HCEC 1CT (cell line): ENCODE measurements at regions not wholly inside any gene's neighbourhood (a gene's known extent, or its start where the extent isn't known, plus 50 kb on each side); places are given as distances from the start of the nearest gene placed in this dataset.

ENCODE experiments used
- DNase-seq: peaks from one replicate; pipeline ENCODE4 v3.0.0-alpha.2; 2017

- DNase-seq, result no peak
Observed at GRCh38 chr2:65508225-65508624, 75.8 kb upstream of the SPRED2 start.

GRCh38 chr2:65507102-65508069, 75.0 kb upstream of the SPRED2 start:
- DNase-seq, result no peak

GRCh38 chr2:65504814-65505697, 72.7 kb upstream of the SPRED2 start:
- DNase-seq, result no peak

GRCh38 chr2:65504201-65504600, 71.8 kb upstream of the SPRED2 start:
- no peak for DNase-seq

GRCh38 chr2:65503746-65504145, 71.3 kb upstream of the SPRED2 start:
- DNase-seq, result no peak

GRCh38 chr2:65501836-65502235, 69.4 kb upstream of the SPRED2 start:
- no peak for DNase-seq

- no peak for DNase-seq
Observed at GRCh38 chr2:65501074-65501473, 68.7 kb upstream of the SPRED2 start.

- DNase-seq, result no peak
Observed at GRCh38 chr2:65500310-65501040, 68.1 kb upstream of the SPRED2 start.

- no peak for DNase-seq
Observed at GRCh38 chr2:65499216-65499615, 66.8 kb upstream of the SPRED2 start.

GRCh38 chr2:65498396-65498795, 66.0 kb upstream of the SPRED2 start:
- DNase-seq, result no peak

- no peak for DNase-seq
Observed at GRCh38 chr2:65495251-65495877, 63.0 kb upstream of the SPRED2 start.

- no peak for DNase-seq
Observed at GRCh38 chr2:65494078-65494477, 61.7 kb upstream of the SPRED2 start.

- DNase-seq, result no peak
Observed at GRCh38 chr2:65491381-65491905, 59.0 kb upstream of the SPRED2 start.

- DNase-seq, result no peak
Observed at GRCh38 chr2:65490222-65490621, 57.8 kb upstream of the SPRED2 start.

- DNase-seq, result no peak
Observed at GRCh38 chr2:65489269-65489668, 56.9 kb upstream of the SPRED2 start.

- no peak for DNase-seq
Observed at GRCh38 chr2:65488527-65488926, 56.1 kb upstream of the SPRED2 start.

- no peak for DNase-seq
Observed at GRCh38 chr2:65487404-65487803, 55.0 kb upstream of the SPRED2 start.

GRCh38 chr2:65486802-65487201, 54.4 kb upstream of the SPRED2 start:
- DNase-seq, result no peak

- DNase-seq, result no peak
Observed at GRCh38 chr2:65486282-65486681, 53.9 kb upstream of the SPRED2 start.

- no peak for DNase-seq
Observed at GRCh38 chr2:65485839-65486238, 53.4 kb upstream of the SPRED2 start.

GRCh38 chr2:65483763-65484162, 51.4 kb upstream of the SPRED2 start:
- DNase-seq, result peak; percentile 18

GRCh38 chr2:65482971-65483370, 50.6 kb upstream of the SPRED2 start:
- DNase-seq, result no peak
